Parathyroid adenoma (tissue), 2 donors: ENCODE measurements at regions not wholly inside any gene's neighbourhood (a gene's known extent, or its start where the extent isn't known, plus 50 kb on each side); places are given as distances from the start of the nearest gene placed in this dataset.
"Not testable (repeated sequence)": the region's sequence is repeated elsewhere in the genome, so short reads cannot be mapped to it uniquely, and the experiment has no call there.

Source experiments
- H2AFZ ChIP-seq: fragments of 300-600 bp; sonication (generic); one replicate; pipeline ENCODE4 v1.7.0; 2017; ENCODE audit warnings: antibody characterized with exemption, mild to moderate bottlenecking
- H3K27ac ChIP-seq: fragments of 300-600 bp; sonication (generic); one replicate; pipeline ENCODE4 v1.7.0; 2017
- H3K27me3 ChIP-seq: fragments of 300-600 bp; sonication (generic); one replicate; pipeline ENCODE4 v1.7.0; 2017; ENCODE audit warnings: low read length; ENCODE audit not compliant: control insufficient read depth, insufficient read depth
- H3K36me3 ChIP-seq: fragments of 300-600 bp; sonication (generic); one replicate; pipeline ENCODE4 v1.7.0; 2017; ENCODE audit warnings: low read length; ENCODE audit not compliant: control insufficient read depth, insufficient read depth
- H3K4me1 ChIP-seq: fragments of 300-600 bp; sonication (generic); one replicate; pipeline ENCODE4 v1.7.0; 2017; ENCODE audit warnings: control low read depth
- H3K4me2 ChIP-seq: fragments of 300-600 bp; sonication (generic); one replicate; pipeline ENCODE4 v1.7.0; 2017; ENCODE audit warnings: low read length
- H3K4me3 ChIP-seq: fragments of 300-600 bp; sonication (generic); one replicate; pipeline ENCODE4 v1.7.0; 2017; ENCODE audit warnings: low read depth, low read length
- H3K79me2 ChIP-seq: fragments of 300-600 bp; sonication (generic); one replicate; pipeline ENCODE4 v1.7.0; 2017; ENCODE audit warnings: control low read depth
- H3K9ac ChIP-seq: fragments of 300-600 bp; sonication (generic); one replicate; pipeline ENCODE4 v1.7.0; 2017; ENCODE audit warnings: mild to moderate bottlenecking
- H3K9me3 ChIP-seq: fragments of 300-600 bp; sonication (generic); one replicate; pipeline ENCODE4 v1.7.0; 2017; ENCODE audit warnings: low read length; ENCODE audit not compliant: control insufficient read depth
- CTCF ChIP-seq: fragments of 300-600 bp; sonication (generic); IDR thresholded peaks from one replicate; pipeline ENCODE4 v1.7.0; 2017; ENCODE audit warnings: antibody characterized with exemption, mild to moderate bottlenecking
- donor health status: primary hyperparathyroidism.

- no peaks in the 10 kb centered on the region for H3K27me3 ChIP-seq
- H3K9me3 ChIP-seq = no peaks in the 10 kb centered on the region
- H3K79me2 ChIP-seq = no peaks in the 10 kb centered on the region
- H2AFZ ChIP-seq = no peak overlapping the region
- H3K4me2 ChIP-seq = no peak overlapping the region
- TF ChIP-seq CTCF = no peak
- H3K36me3 ChIP-seq = no peaks in the 10 kb centered on the region
- no peak overlapping the region for H3K4me3 ChIP-seq
- H3K27ac ChIP-seq = no peak overlapping the region
- H3K4me1 ChIP-seq = no peaks in the 10 kb centered on the region
- H3K9ac ChIP-seq = no peak overlapping the region
Measured at GRCh38 chr5:158236511-158237335, 377.8 kb upstream of the CLINT1 start.

GRCh38 chr5:158235159-158235547, 376.2 kb upstream of the CLINT1 start:
- Histone ChIP-seq H2AFZ (no peak overlapping the region), H3K27me3 (no peaks in the 10 kb centered on the region), H3K9me3 (no peaks in the 10 kb centered on the region), H3K9ac (no peak overlapping the region), H3K4me2 (no peak overlapping the region), H3K27ac (no peak overlapping the region), H3K79me2 (no peaks in the 10 kb centered on the region), H3K4me1 (no peaks in the 10 kb centered on the region), H3K4me3 (no peak overlapping the region), H3K36me3 (no peaks in the 10 kb centered on the region)
- no peak for TF ChIP-seq CTCF

GRCh38 chr5:158234323-158235158, 375.6 kb upstream of the CLINT1 start:
- H3K79me2 ChIP-seq = no peaks in the 10 kb centered on the region
- H3K4me3 ChIP-seq = no peak overlapping the region
- H3K4me1 ChIP-seq = no peaks in the 10 kb centered on the region
- H3K27me3 ChIP-seq = no peaks in the 10 kb centered on the region
- H3K4me2 ChIP-seq = no peak overlapping the region
- H3K36me3 ChIP-seq = no peaks in the 10 kb centered on the region
- H3K9ac ChIP-seq = no peak overlapping the region
- H3K27ac ChIP-seq = no peak overlapping the region
- TF ChIP-seq CTCF = no peak
- no peak overlapping the region for H2AFZ ChIP-seq
- H3K9me3 ChIP-seq = no peaks in the 10 kb centered on the region

- Histone ChIP-seq H3K4me3 (no peak overlapping the region), H3K9me3 (no peaks in the 10 kb centered on the region), H3K4me1 (no peaks in the 10 kb centered on the region), H3K79me2 (no peaks in the 10 kb centered on the region), H3K9ac (no peak overlapping the region), H3K27me3 (no peaks in the 10 kb centered on the region), H2AFZ (no peak overlapping the region), H3K4me2 (no peak overlapping the region), H3K27ac (no peak overlapping the region), H3K36me3 (no peaks in the 10 kb centered on the region)
- no peak for TF ChIP-seq CTCF
Measured at GRCh38 chr5:158233735-158234322, 374.9 kb upstream of the CLINT1 start.

- H3K4me1 ChIP-seq, H3K9ac ChIP-seq, H3K27me3 ChIP-seq, H3K9me3 ChIP-seq, H3K27ac ChIP-seq, H3K4me2 ChIP-seq, H3K4me3 ChIP-seq, H2AFZ ChIP-seq, H3K36me3 ChIP-seq, H3K79me2 ChIP-seq: not testable (repeated sequence)
Measured at GRCh38 chr5:158227314-158227713, 368.4 kb upstream of the CLINT1 start.
